GM18519 (cell line): ENCODE measurements at regions not wholly inside any gene's neighbourhood (a gene's known extent, or its start where the extent isn't known, plus 50 kb on each side); places are given as distances from the start of the nearest gene placed in this dataset.
"Not testable (repeated sequence)": the region's sequence is repeated elsewhere in the genome, so short reads cannot be mapped to it uniquely, and the experiment has no call there.

Experiments
- ATAC-seq: cut with Tn5 transposase; IDR thresholded peaks from one replicate; pipeline ENCODE4 v1.9.1; 2021; ENCODE audit warnings: mild to moderate bottlenecking, moderate library complexity; ENCODE audit not compliant: unreplicated experiment, low FRiP score

GRCh38 chr1:118578276-118578675, 393.2 kb upstream of the SPAG17 start:
- ATAC-seq = no peak

- ATAC-seq = no peak
Measured at GRCh38 chr1:118575060-118575459, 390.0 kb upstream of the SPAG17 start.

GRCh38 chr1:118564961-118565703, 380.1 kb upstream of the SPAG17 start:
- ATAC-seq = no peak

GRCh38 chr1:118563981-118564951, 379.2 kb upstream of the SPAG17 start:
- ATAC-seq = no peak

- no peak for ATAC-seq
Measured at GRCh38 chr1:118558933-118559332, 373.9 kb upstream of the SPAG17 start.

- ATAC-seq = no peak
Measured at GRCh38 chr1:118556936-118557335, 371.9 kb upstream of the SPAG17 start.

GRCh38 chr1:118555638-118556037, 370.6 kb upstream of the SPAG17 start:
- ATAC-seq = no peak

- no peak for ATAC-seq
Measured at GRCh38 chr1:118535901-118536300, 350.9 kb upstream of the SPAG17 start.

- ATAC-seq = not testable (repeated sequence)
Measured at GRCh38 chr1:118511922-118512321, 326.9 kb upstream of the SPAG17 start.

GRCh38 chr1:118504867-118505266, 319.8 kb upstream of the SPAG17 start:
- no peak for ATAC-seq

GRCh38 chr1:118504221-118504644, 319.2 kb upstream of the SPAG17 start:
- no peak for ATAC-seq

- no peak for ATAC-seq
Measured at GRCh38 chr1:118503752-118504151, 318.7 kb upstream of the SPAG17 start.

GRCh38 chr1:118494998-118495397, 310.0 kb upstream of the SPAG17 start:
- no peak for ATAC-seq

GRCh38 chr1:118488787-118489186, 303.8 kb upstream of the SPAG17 start:
- no peak for ATAC-seq

- ATAC-seq = no peak
Measured at GRCh38 chr1:118487932-118488331, 302.9 kb upstream of the SPAG17 start.

- ATAC-seq = no peak
Measured at GRCh38 chr1:118487091-118487490, 302.1 kb upstream of the SPAG17 start.

- ATAC-seq = no peak
Measured at GRCh38 chr1:118486199-118486598, 301.2 kb upstream of the SPAG17 start.

- no peak for ATAC-seq
Measured at GRCh38 chr1:118485757-118486156, 300.7 kb upstream of the SPAG17 start.

- no peak for ATAC-seq
Measured at GRCh38 chr1:118484893-118485292, 299.9 kb upstream of the SPAG17 start.

GRCh38 chr1:118483245-118484006, 298.4 kb upstream of the SPAG17 start:
- no peak for ATAC-seq

GRCh38 chr1:118481126-118481525, 296.1 kb upstream of the SPAG17 start:
- no peak for ATAC-seq
